ENCODE measurements at regions not wholly inside any gene's neighbourhood (a gene's known extent, or its start where the extent isn't known, plus 50 kb on each side); places are given as distances from the start of the nearest gene placed in this dataset.

DNA sequence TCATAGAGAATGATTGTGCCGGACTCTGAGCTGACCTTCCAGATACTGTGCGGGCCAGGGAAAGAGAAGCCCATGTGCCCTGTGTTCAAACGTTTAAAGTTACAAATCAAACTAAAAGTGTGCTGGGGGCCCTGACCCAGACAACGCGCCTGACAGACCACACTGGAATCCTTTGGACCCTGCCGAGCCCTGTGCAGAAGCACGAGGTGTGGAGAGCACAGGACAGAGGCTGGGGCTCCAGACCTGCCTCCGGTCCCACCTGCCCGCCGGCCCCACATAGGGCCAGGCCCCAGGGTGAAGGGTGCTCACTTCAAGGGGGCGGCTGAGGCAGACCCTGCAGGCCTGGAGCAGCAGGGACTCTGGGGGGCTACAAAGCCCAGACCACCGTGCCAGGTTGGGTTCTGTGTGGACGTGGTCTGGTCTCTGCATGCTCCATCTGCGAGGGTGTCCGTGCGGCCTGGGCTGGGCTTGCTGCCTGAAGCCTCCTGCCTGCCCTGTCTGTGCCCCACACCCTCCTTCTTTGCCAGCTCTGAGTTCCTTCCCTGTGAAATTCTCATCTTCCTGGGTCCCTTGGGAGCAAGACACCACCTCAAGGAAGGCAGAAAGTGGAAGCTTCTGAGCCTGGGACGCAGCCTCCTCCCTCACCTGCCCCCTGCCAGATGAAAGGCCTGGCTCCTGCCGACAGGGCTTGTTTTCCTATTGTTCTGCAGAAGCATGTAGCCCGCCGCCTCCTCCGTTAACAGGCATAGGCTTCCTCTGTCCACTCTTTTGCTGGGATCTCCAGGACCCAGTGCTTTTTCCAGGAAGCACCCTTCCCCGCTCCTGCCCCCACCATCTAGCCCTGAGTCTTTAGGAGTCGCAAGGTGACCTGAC, 186.2 kb downstream of the ERMARD start:
- DNase-seq: no peak

DNA sequence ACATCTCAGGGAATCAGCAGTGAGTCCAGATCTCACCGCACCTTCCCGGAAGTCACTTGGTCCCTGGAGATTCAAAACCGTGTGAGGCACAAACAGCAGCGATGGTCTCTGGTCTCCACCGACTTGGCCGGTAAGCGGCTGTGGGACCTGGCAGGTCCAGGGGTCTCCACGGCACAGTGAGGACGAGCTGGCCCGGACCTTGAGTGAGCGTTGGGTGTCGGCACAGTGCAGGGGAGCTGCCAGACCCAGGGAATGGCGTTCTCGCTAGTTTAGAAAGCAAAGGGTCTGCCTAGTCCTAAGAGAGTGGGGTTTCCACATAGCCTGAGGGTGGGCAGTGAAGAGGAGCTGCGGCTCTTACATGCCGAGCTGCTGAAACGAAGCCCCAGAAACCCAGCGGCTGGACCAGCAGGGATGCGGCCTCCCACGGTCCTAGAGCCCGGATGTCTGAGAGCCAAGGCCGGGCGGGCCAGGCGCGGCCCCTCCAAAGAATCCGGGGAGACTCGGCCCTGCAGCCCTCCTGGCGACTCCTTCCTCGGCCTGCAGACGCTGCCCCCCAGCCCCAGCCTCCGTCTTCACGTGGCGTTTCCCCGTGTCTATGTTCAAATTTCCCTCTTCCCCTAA, 185.0 kb downstream of the ERMARD start:
- no peak for DNase-seq

DNA sequence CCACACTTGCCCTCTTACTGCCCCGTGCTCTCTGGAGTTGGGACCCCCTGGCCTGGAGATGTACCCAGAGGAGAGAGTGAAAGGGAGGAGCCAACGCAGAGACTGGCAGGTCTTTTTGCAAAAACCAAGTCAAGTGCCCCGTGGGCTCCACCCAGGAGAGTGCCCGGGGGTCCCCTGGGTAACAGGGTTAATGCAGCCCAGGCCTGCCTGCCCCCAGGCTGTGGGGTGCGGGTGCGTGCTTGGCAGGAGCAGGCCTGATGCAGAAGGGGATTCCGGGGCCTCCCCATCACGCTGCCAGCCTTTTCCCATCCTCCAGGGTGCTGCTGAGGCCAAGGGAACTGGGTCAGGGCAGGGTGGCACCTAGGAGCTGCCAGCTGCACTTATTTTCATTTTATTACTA, 184.4 kb downstream of the ERMARD start:
- no peak for DNase-seq

DNA sequence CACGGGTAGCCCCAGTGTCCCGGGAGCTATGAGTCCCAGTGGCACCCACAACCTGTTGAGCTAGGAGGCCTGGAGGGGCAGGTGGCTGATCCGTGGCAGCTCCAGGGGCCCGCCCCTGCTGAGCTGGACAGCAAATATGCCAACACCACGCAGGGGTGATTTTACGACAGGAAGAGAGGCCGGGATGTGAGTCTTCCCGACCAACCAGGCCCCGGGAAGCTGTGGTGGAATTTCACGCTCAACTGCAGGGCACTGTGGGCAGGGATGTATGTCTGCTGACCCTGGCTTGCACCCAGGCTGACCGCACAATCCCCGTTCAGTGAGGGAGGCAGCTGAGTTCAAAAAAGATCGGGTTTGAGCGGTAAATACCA, 183.9 kb downstream of the ERMARD start:
- no peak for DNase-seq

DNA sequence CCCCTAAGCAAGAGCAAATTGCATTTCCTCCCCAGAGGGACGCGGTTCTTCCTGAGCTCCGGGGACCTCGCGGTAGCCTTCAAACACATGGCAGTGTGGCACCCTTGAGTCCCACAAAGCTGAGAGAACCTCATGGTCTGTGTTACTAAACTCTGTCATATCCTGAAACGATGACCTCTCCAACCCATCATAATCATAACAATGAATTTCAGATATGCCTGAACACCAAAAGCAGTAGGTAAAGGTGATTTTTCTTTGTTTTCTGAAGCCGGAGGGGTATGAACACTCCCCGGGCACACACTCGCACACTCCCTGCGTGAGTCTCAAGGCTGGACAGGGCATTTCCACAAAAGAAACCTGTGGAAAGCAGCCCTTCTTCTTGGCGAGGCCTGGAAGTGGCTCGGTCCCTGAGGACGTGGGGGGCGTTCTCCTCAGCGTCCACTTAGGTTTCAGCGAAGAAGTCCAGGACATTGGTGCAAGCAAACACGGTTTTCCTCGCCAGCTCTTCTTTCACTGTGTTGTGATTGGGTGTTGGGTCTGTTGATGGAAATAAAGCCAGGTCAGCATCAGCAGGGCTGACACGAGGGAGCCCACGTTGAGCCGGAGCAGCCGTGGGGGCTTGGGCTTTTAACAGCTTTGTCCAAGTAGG, 183.4 kb downstream of the ERMARD start:
- DNase-seq: no peak

DNA sequence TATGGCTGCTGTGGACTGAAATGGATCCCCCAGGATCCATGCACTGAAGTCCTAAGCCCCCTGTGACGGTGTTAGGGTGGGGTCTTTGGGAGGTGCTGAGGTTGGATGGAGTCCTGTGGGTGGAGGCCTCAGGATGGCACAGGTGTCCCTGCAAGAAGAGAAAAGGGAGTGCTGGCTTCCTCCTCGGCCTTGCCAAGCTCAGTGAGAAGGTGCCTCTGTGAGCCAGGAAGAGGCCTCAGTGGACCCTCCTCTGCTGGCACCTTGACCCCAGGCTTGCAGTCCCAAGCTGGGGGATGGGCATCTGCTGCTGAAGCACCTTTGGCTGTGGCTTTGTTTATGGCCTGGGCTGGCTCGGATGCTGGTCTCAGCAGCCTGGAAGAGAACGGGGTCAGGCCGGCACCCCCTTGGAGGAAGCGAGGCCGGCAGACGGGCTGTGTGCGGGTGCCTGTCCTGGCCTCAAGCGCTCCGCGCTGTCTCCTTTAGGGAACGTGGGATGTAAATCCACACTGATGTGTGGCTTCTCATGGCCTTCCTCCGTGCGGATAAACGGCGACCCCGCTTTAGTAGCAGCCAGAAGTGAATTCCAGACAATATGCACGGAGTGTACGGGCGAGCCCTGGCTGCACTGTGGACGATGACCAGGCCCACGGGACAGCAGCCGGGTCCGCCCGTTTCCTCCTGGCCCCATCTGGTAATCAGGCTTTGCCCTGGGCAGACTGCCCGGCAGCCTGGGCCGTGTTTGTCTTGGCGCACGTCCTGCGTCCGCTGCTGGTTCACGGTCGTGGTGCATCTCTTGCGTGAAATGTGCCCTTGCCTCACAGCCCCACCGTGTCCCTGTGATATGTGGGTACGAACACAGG, 182.6 kb downstream of the ERMARD start:
- DNase-seq: no peak

DNA sequence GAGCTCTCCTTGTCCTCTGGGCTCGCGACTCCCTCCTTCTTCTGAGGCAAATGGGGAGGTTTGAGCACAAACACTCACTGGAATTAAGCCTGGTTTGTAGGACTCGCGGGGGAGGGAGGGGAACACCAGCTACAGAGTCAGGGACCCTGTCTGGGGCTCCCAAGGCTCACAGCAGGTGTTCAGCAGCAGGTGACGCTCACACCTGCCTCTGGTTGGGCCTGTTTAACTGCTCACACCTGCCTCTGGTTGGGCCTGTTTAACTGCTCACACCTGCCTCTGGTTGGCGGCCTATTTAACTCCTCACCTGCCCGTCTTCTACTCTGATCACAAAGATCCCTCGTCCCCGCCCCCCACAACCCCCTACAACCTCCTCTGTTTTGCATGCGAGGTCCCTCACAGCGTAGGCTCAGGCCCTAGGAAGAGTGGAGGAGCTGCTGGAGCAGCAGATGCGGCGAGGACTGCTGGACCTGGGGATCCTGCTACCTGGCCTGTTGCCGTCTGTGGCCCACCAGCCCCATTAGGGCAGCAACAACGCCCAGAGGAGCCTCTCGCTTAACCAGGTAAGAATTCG, 181.9 kb downstream of the ERMARD start:
- DNase-seq: no peak

DNA sequence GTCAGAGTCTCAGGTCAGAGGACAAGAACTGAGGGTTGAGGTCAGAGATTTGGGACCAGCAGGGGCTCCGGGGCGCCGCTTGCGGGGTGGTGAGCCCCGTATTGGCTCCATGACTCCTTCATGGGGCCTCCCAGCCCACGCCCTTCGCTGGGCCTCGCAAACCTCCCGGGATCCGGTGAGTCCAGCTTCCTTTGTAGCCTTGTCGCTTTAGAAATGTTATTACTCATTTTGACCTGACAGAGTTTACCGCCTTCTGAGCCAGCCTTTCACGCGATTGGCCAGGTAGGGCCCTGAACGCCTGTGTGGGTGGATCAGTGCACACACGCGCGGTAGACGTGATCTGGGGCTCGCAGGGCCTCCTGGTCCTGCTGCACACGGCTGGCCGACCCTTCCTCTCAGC, 181.1 kb downstream of the ERMARD start:
- DNase-seq: no peak

DNA sequence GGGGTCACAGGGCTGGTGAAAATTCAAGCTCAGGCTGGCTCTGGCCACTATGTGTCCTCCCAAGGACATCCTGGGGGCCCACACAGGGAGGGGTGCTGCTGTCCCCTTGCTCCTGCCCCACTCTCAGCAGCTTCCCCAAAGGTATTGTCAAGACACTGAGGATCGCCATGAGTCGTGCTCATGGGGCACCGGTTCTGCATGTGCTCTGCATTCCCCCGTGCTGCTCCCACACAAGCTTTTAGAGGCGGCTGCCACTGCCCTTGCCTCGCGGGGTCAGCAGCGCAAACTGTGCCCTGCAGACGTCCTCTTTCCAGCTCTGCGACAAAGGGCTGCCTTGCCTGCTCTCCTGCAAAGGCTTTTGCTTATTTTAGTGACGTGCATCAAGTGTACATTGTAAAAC, 179.8 kb downstream of the ERMARD start:
- no peak for DNase-seq

DNA sequence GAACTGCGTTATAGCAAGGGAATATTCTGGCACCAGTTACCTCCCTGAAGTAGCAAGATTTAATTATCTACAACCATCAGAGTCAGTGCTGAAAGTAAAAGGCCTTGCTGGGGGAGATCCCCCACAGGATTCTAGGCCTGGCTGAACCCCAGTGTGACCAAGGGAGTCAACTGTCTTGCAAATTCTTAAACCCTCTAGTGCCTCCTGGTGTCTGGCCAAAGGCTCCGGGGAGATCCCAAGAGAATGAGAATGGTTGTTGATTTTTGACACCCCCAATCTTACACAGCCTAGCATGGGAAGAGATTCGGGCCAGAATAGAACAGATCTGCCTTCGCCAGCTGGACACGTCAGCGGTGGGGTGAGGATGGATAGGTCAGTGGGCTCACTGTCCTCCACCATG, 179.4 kb downstream of the ERMARD start:
- peak in 1 of 2 donors; percentile 19 for DNase-seq

DNA sequence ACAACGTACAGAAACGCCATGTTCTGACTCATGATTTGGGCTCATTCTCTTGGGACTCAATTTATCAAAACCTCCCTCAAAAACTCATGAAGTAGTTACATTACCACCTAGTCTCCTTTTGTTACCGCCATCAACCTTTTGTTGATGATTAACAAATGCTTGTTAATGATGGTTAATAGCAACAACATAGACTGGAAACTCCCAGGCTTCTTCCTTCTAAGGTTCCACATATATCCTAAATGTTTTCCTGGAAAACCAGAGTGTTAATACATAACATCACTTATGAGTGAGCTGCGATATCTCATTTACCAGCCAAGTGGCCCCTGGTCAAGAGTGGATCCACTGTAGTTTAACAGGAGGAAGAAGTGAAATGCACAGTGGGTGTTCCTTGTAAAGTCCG, 176.3 kb downstream of the ERMARD start:
- DNase-seq: no peak

DNA sequence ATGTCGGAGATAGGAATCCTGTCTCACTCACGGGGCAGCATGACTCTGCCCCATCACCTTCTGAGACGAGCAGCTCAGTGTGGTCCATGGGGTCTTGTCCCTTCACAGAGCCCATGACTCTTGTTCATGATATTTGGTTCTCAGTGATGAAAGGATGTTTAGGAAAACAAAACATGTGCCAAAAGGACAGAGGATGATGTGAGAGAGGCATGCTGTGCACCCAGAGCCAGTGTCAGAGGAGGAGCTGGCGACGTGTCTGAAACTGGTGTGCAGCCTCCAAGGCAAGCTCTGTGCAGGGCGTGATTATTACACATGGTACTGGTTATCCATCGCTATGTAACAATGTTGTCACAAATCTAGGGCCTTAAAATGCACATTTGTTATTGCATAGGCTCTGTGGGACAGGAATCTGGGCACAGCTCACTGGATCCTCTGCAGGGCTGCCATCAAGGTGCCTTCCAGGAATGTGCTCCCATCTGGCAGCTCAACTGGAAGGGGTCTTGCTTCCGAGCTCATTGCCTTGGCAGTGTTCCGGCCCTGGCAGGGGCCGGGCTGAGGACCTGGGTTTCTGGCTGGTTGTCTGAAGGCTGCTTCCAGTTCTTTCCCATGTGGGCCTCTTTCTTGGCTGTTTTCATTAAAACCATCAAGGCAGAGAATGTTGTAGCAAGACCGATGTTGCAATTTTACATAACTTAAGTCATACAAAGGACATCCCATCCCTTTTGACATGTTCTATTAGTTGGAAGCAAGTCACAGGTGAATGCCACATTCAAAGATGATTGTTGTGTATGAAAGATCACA, 175.4 kb downstream of the ERMARD start:
- no peak for DNase-seq

DNA sequence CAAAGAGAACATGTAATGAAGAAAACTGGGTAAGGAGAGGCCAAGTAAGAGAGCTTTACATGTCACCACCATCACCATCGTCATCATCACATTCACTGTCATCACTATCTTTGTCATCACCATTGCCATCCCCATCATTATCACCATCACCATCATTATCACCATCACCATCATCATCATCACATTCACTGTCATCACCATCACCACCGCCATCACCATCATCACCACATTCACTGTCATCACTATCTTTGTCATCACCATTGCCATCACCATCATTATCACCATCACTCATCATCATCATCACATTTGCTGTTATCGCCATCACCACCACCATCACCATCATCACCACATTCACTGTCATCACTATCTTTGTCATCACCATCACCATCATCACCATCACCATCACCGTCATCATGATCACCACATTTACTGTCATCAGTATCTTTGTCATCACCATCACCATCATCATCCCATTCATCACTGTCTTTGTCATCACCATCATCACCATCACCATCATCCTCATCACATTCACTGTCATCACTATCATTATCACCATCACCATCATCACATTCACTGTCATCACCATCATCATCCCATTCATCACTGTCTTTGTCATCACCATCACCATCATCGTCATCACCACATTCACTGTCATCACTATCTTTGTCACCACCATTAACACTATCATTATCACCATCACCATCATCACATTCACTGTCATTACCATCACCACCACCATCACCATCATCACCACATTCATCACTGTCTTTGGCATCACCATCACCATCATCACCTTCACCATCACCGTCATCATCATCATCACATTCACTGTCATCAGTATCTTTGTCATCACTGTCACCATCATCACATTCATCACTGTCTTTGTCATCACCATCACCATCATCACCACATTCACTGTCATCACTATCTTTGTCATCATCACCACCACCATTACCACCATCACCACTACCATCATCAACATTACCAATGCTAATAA, 172.3 kb downstream of the ERMARD start:
- no peak for DNase-seq

DNA sequence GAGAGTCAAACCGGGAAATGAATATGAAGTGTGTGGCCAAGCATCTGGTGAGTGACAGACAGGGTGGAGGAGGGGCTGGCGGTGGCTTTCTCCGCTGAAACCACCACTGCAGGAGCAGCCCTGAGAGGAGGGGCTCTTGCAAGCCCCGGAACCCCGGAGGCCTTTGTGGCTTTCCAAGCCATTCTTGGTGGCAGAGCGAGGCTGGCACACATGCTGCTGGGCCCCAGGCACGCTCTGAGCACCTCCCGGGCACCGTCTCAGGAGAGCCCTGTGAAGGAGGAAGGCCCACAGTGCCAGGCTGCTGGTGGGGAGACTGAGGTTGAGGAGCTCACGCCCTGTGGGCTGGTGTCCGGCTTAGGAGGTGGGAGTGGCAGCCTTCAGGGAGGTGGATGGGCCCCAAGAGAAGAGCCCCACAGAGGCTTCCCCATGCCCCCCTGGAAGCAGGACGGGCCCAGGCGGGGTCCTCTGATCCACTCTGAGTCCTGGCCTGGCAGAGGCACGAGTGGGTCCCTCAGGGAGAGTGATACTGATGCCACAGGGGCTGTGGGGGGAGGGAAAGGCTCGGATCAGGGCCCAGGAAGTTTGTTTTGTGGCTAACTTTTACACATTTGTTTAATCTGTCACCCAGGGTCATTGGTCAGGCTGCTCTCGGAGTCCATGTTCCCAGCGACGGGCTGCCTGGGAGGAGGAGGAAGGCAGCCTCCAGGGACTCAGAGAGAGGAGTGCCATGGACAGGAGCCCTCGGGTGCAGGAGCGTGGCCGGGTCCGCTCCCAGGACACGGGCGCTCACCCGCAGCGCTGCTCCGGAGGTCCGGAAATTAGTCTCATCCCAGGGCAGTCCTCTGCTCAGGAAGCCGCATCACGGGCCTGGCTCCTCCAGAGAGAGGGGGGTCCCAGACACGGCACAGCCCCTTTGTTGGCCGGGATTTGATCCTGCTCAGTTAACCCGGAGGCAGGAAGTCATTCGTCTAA, 170.7 kb downstream of the ERMARD start:
- peak in 1 of 2 donors; percentile 18 for DNase-seq

DNA sequence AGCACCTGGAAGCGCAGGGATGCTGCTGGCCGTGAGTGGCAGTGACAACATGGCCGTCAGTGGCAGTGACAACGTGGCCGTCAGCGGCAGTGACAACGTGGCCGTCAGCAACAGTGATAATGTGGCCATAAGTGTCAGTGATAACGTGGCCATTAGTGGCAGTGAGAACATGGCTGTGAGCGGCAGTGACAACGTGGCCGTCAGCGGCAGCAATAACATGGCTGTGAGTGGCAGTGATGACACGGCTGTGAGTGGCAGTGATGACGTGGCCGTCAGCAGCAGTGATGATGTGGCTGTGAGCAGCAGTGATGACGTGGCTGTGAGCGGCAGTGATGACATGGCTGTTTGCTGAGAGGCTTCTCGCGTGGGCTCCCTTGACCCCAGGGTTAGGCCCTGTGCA, 169.8 kb downstream of the ERMARD start:
- DNase-seq: no peak

DNA sequence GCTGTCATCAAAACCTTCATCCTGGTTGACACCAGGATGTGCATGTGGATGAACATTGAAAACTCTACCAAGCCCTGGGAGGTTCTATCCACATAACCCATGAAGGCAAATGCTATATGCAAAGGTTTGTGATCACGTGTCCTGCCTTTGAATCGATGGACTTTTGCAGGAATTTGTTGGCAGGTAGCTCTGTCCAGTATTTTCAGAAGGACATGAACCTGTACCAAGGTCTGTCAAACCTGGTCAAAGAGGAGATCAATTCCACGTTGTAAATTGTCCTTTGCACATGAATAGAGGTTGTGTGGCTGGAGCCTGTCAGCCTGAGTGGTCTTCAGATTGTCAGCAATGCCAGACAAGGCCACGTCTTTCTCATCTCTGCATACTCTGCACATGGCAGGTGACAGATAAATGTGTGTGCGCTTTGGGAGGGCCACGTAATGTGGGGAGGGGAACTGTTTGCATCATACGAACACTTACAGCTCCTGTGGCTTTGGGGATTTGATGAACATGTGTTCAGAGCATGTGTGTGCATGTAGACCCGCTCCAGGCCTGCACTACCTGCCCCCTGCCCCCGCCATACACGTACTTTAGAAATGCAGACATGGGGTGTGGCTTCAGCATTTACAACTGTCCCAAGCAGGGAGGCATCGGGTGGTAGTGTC, 169.1 kb downstream of the ERMARD start:
- no peak for DNase-seq

DNA sequence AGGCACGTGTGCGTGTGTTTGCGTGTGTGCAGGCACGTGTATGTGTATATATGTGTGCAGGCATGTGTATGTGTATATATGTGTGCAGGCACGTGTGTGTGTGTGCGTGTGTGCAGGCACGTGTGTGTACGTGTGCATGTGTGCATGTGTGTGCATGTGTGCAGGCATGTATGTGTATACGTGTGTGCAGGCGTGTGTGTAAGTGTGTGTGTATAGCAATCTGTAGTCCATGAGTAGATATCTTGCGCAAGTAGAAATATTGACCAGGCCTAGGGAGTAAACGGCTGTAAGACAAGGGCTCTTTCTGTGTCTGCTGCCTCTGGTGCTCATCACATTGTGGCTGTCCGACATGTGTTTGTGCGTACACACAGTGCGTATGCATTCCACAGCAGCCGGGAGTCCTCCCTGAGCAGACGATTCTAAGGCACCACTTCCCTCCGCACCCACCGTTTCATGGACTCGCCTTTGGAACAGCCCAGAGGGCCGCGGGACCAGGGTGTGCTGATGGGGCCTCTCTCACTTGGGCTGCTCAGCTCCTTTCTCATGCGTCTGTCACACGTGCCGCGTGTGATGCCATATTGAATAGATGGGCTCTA, 167.6 kb downstream of the ERMARD start:
- no peak for DNase-seq

DNA sequence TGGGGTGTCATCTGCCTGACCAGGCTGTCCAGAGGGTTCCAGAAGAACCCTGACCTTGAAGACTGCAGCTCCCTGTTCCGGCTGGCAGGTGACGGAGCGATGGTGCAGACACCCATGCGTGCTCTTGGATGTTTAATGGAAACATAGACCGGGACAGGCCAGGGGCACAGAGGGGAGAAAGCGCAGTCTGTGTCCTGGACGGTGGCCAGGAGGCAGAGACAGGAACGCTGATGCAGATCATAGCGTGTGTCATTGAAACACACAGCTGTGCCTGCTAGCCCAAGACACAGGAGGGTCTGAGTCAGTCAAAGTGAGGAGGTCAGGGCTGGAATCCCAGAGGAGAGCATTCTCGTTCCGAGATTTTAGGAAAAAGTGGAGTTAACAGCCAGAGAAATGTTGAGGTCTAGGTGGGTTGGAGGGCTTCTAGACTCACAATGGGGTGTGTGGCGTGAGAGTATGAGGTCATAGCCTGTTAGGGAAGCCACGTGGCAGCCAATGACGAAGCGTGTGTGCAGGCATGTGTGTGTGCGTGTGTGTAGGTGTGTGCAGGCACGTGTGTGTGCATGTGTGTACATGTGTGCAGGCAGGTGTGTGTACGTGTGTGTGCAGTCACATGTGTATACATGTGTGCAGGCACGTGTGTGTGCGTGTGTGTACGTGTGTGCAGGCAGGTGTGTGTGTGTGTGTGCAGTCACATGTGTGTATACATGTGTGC, 167.0 kb downstream of the ERMARD start:
- no peak for DNase-seq
